NCI-H446 (cell line): ENCODE measurements at regions not wholly inside any gene's neighbourhood (a gene's known extent, or its start where the extent isn't known, plus 50 kb on each side); places are given as distances from the start of the nearest gene placed in this dataset.
"Not testable (repeated sequence)": the region's sequence is repeated elsewhere in the genome, so short reads cannot be mapped to it uniquely, and the experiment has no call there.

Experiments used
- DNase-seq, 2 experiments: peaks; one replicate each; lab custom pipeline; 2025; lab: John Stamatoyannopoulos, UW

GRCh38 chr11:97754976-97755375, 1265.8 kb upstream of the CNTN5 start:
- DNase-seq = no peak

- no peak for DNase-seq
These were observed 1264.0 kb upstream of the CNTN5 start for GRCh38 chr11:97756571-97757335.

GRCh38 chr11:97761175-97761574, 1259.6 kb upstream of the CNTN5 start:
- DNase-seq = no peak

- DNase-seq = no peak
These were observed 1256.6 kb upstream of the CNTN5 start for GRCh38 chr11:97764193-97764592.

GRCh38 chr11:97764605-97765004, 1256.1 kb upstream of the CNTN5 start:
- no peak for DNase-seq

- DNase-seq = no peak
These were observed 1250.2 kb upstream of the CNTN5 start for GRCh38 chr11:97770570-97770969.

- DNase-seq = peak; percentile 25 to 74
These were observed 1248.0 kb upstream of the CNTN5 start for GRCh38 chr11:97772705-97773104.

GRCh38 chr11:97784388-97784787, 1236.4 kb upstream of the CNTN5 start:
- DNase-seq = not testable (repeated sequence)

- no peak for DNase-seq
These were observed 1233.8 kb upstream of the CNTN5 start for GRCh38 chr11:97786961-97787360.

GRCh38 chr11:97794876-97795275, 1225.9 kb upstream of the CNTN5 start:
- DNase-seq = no peak

- no peak for DNase-seq
These were observed 1219.9 kb upstream of the CNTN5 start for GRCh38 chr11:97800891-97801290.

GRCh38 chr11:97814325-97814959, 1206.3 kb upstream of the CNTN5 start:
- no peak for DNase-seq

- DNase-seq = no peak
These were observed 1205.1 kb upstream of the CNTN5 start for GRCh38 chr11:97815667-97816066.

- DNase-seq = no peak
These were observed 1188.3 kb upstream of the CNTN5 start for GRCh38 chr11:97832451-97832850.

- no peak for DNase-seq
These were observed 1187.3 kb upstream of the CNTN5 start for GRCh38 chr11:97833412-97833811.

GRCh38 chr11:97844016-97844415, 1176.7 kb upstream of the CNTN5 start:
- DNase-seq = no peak

GRCh38 chr11:97847730-97848129, 1173.0 kb upstream of the CNTN5 start:
- no peak for DNase-seq

- DNase-seq = no peak
These were observed 1170.0 kb upstream of the CNTN5 start for GRCh38 chr11:97850701-97851100.

- no peak for DNase-seq
These were observed 1166.4 kb upstream of the CNTN5 start for GRCh38 chr11:97854357-97854756.

GRCh38 chr11:97854877-97855276, 1165.9 kb upstream of the CNTN5 start:
- no peak for DNase-seq

GRCh38 chr11:97856666-97857065, 1164.1 kb upstream of the CNTN5 start:
- DNase-seq = no peak

- no peak for DNase-seq
These were observed 1160.5 kb upstream of the CNTN5 start for GRCh38 chr11:97860237-97860636.

GRCh38 chr11:97862021-97862420, 1158.7 kb upstream of the CNTN5 start:
- no peak for DNase-seq
